Neural progenitor cell (in vitro differentiated cells): ENCODE measurements at regions not wholly inside any gene's neighbourhood (a gene's known extent, or its start where the extent isn't known, plus 50 kb on each side); places are given as distances from the start of the nearest gene placed in this dataset.

Source experiments
- EZH2 ChIP-seq: fragments of 200-600 bp; sonication (generic); IDR thresholded peaks from 2 replicates; pipeline ENCODE4 v1.6.1; 2017; ENCODE audit warnings: antibody characterized with exemption, mild to moderate bottlenecking, moderate library complexity
- TF ChIP-seq, protein P1 (sequence below): fragments of 200-600 bp; sonication (generic); IDR thresholded peaks from 2 replicates; pipeline ENCODE4 v1.5.1; 2017; ENCODE audit warnings: antibody characterized with exemption, mild to moderate bottlenecking

DNA sequence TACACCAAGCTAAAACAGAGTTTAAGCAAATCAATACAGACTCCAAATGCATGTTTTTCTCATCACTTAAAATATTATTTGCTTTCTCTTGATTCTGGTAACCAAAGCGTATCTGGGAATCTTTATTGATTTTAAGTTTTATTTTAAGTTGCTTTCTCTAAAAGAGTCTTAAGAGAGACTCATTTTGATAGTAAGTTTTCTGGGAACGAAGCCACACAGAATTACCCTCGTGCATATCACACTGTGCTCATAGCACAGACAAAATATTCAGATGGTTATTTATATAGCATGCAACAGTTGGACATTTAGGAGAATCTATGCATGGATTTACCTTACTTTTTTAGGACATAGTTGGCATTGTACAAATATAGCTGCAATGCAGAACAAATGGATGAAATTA is 597.5 kb upstream of the NRXN1 start:
- TF ChIP-seq, protein P1, sequence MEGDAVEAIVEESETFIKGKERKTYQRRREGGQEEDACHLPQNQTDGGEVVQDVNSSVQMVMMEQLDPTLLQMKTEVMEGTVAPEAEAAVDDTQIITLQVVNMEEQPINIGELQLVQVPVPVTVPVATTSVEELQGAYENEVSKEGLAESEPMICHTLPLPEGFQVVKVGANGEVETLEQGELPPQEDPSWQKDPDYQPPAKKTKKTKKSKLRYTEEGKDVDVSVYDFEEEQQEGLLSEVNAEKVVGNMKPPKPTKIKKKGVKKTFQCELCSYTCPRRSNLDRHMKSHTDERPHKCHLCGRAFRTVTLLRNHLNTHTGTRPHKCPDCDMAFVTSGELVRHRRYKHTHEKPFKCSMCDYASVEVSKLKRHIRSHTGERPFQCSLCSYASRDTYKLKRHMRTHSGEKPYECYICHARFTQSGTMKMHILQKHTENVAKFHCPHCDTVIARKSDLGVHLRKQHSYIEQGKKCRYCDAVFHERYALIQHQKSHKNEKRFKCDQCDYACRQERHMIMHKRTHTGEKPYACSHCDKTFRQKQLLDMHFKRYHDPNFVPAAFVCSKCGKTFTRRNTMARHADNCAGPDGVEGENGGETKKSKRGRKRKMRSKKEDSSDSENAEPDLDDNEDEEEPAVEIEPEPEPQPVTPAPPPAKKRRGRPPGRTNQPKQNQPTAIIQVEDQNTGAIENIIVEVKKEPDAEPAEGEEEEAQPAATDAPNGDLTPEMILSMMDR: no peak
- no peak for TF ChIP-seq EZH2
